Neural crest cell (in vitro differentiated cells): ENCODE measurements at regions not wholly inside any gene's neighbourhood (a gene's known extent, or its start where the extent isn't known, plus 50 kb on each side); places are given as distances from the start of the nearest gene placed in this dataset.

ENCODE experiments used
- DNase-seq: peaks from one replicate; pipeline ENCODE4 v3.0.0; 2021; ENCODE audit warnings: low read depth, mixed read lengths, low spot score
- H3K27ac Mint-ChIP-seq: one replicate; pipeline ENCODE4 v1.8.0; 2021; ENCODE audit warnings: mild to moderate bottlenecking, mixed read lengths; ENCODE audit not compliant: unreplicated experiment
- H3K27me3 Mint-ChIP-seq: 2 replicates; pipeline ENCODE4 v1.8.0; 2021; ENCODE audit warnings: low read depth, mild to moderate bottlenecking, mixed read lengths
- H3K36me3 Mint-ChIP-seq: 2 replicates; pipeline ENCODE4 v1.8.0; 2021; ENCODE audit warnings: low read depth, mild to moderate bottlenecking, mixed read lengths
- H3K4me1 Mint-ChIP-seq: 2 replicates; pipeline ENCODE4 v1.8.0; 2021; ENCODE audit warnings: mixed read lengths
- H3K4me3 Mint-ChIP-seq: one replicate; pipeline ENCODE4 v1.8.0; 2021; ENCODE audit warnings: mild to moderate bottlenecking, mixed read lengths
- H3K9me3 Mint-ChIP-seq: 2 replicates; pipeline ENCODE4 v1.8.0; 2021; ENCODE audit warnings: mixed read lengths
- TF ChIP-seq, protein P1 (sequence below): fragments of 200-600 bp; sonication (generic); conservative IDR thresholded peaks from 2 replicates; pipeline ENCODE4 v1.5.0; 2021; ENCODE audit warnings: antibody characterized with exemption, mild to moderate bottlenecking

DNA sequence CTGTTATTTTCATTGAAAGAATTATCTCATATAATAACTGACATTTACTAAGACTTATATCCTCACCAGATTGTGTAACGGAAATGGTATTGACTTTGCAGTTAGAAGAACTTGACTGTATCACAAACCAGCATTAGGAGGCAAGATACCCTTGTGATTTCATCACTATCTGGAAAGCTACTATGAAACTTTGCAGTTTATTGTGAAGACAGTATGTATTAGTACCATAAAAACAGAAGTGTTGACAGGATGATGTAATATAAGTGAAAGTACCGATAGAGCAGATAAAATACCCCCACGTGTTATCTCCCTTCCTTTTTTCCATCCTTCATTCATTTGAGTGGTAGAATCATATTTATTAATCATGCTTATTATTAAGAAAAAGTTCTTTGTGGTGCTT, 365.7 kb upstream of the KLHL1 start:
- H3K4me3 Mint-ChIP-seq = no peak overlapping the region
- DNase-seq = no peak
- no peaks in the 10 kb centered on the region for H3K9me3 Mint-ChIP-seq
- H3K27ac Mint-ChIP-seq = no peak overlapping the region
- no peaks in the 10 kb centered on the region for H3K27me3 Mint-ChIP-seq
- no peaks in the 10 kb centered on the region for H3K36me3 Mint-ChIP-seq
- TF ChIP-seq, protein P1, sequence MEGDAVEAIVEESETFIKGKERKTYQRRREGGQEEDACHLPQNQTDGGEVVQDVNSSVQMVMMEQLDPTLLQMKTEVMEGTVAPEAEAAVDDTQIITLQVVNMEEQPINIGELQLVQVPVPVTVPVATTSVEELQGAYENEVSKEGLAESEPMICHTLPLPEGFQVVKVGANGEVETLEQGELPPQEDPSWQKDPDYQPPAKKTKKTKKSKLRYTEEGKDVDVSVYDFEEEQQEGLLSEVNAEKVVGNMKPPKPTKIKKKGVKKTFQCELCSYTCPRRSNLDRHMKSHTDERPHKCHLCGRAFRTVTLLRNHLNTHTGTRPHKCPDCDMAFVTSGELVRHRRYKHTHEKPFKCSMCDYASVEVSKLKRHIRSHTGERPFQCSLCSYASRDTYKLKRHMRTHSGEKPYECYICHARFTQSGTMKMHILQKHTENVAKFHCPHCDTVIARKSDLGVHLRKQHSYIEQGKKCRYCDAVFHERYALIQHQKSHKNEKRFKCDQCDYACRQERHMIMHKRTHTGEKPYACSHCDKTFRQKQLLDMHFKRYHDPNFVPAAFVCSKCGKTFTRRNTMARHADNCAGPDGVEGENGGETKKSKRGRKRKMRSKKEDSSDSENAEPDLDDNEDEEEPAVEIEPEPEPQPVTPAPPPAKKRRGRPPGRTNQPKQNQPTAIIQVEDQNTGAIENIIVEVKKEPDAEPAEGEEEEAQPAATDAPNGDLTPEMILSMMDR = no peak
- no peaks in the 10 kb centered on the region for H3K4me1 Mint-ChIP-seq

DNA sequence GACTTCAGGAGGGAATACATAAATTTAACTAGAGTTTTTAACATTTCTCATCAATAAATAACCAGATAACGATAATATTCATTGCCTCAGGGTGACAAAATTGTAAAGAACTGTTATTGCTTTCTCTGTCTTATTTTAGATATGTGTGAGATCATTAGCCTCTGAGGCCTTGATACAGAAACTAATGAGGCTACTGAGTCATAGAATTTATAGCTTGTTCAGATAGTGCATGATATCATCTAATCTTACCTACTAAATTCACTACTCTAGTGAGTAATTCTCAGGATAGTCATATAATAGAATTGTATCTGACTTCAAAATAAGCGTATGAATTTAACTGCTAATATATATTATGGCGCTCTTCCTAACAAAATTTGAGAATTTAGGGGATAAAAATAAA, 360.8 kb upstream of the KLHL1 start:
- H3K4me1 Mint-ChIP-seq = no peaks in the 10 kb centered on the region
- H3K9me3 Mint-ChIP-seq = peaks cover 2% of the 10 kb centered on the region
- no peak overlapping the region for H3K27ac Mint-ChIP-seq
- H3K36me3 Mint-ChIP-seq = no peaks in the 10 kb centered on the region
- TF ChIP-seq, protein P1 = no peak
- H3K27me3 Mint-ChIP-seq = no peaks in the 10 kb centered on the region
- no peak for DNase-seq
- no peak overlapping the region for H3K4me3 Mint-ChIP-seq

DNA sequence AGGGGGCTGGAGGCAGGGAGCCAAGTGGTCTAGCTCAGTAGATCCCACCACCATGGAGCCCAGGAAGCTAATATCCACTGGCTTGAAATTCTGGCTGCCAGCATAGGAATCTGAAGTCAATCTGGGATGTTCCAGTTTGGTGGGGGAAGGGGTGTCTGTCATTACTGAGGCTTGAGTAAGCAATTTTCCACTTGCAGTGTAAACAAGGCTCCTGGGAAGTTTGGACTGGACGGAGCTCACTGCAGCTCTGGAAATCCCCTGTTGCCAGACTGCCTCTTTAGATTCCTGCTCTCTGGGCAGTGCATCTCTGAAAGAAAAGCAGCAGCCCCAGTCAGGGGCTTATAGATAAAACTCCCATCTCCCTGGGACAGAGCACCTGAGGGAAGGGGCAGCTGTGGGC, 349.2 kb upstream of the KLHL1 start:
- no peaks in the 10 kb centered on the region for H3K4me1 Mint-ChIP-seq
- DNase-seq = no peak
- H3K36me3 Mint-ChIP-seq = peaks cover 2% of the 10 kb centered on the region
- peaks cover 11% of the 10 kb centered on the region for H3K9me3 Mint-ChIP-seq
- no peaks in the 10 kb centered on the region for H3K27me3 Mint-ChIP-seq
- H3K4me3 Mint-ChIP-seq = no peak overlapping the region
- H3K27ac Mint-ChIP-seq = no peak overlapping the region
- TF ChIP-seq, protein P1 = no peak

DNA sequence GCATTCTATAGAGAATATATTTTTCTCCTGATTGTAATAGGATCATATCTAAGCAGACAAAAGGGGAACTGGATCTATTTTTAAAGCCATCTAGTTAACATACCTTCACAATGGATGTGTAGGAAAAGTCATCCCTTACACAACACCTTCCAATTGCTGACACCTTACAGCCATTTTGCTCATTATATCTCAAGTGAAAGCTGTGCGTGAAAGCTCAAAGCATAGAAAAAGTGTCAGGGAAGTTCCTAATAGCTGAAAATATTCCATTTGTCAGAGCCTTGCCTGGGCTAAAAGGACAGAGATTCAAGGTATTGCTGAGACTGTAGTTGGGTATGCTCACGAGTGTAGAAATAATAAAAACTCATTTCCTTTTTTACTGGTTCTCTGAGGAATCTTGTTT, 340.6 kb upstream of the KLHL1 start:
- Mint-ChIP-seq H3K4me3 (no peak overlapping the region), H3K4me1 (no peaks in the 10 kb centered on the region), H3K27me3 (no peaks in the 10 kb centered on the region), H3K36me3 (no peaks in the 10 kb centered on the region), H3K27ac (no peak overlapping the region), H3K9me3 (no peaks in the 10 kb centered on the region)
- DNase-seq = no peak
- TF ChIP-seq, protein P1 = no peak

DNA sequence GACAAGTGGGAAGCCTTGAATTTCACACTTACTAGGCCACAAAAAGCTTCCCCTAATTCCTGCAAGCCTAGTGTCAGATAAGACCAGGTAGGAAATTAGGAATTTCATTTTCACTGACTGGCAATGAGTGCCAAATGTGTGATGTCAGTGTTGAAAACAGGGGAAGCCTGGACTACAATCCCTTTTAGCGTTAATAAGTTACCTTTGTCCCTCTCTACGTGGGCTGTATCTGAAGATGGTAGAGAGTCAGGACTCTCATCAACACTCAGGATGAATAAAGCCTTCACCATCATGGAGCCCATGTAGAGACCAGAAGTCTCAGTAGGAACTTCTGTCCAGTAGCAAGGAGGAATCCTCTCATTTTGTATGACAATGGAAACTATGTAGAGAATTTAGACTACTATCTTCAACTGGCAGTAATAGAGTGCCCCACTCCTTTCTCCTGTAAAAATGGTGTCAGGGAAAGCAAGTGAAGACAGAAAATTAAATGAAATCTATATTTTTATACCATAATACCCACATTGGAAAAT, 324.1 kb upstream of the KLHL1 start:
- Mint-ChIP-seq H3K27me3 (no peaks in the 10 kb centered on the region), H3K4me3 (no peak overlapping the region), H3K36me3 (no peaks in the 10 kb centered on the region), H3K9me3 (no peaks in the 10 kb centered on the region), H3K4me1 (no peaks in the 10 kb centered on the region), H3K27ac (no peak overlapping the region)
- no peak for DNase-seq
- TF ChIP-seq, protein P1 = no peak

DNA sequence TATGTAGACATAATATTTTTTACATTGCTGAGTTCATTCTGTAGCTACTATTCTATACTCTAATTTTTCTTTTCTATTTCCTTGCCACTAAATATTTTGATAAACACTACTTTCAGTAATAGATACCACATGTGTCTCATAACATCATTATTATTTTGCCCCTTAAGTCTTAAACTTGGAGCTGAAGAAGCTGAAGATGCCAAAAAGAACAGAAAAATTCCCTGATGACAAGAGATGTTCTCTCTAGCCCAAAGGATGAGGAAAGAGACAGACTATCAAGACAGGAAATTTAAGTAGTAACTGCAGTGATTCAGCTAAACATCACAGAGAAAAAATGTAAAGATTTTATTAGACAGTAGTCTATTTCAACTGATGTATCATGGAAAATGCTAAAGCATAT, 322.0 kb upstream of the KLHL1 start:
- Mint-ChIP-seq H3K4me1 (no peaks in the 10 kb centered on the region), H3K4me3 (no peak overlapping the region), H3K27ac (no peak overlapping the region), H3K36me3 (no peaks in the 10 kb centered on the region), H3K27me3 (no peaks in the 10 kb centered on the region), H3K9me3 (no peaks in the 10 kb centered on the region)
- TF ChIP-seq, protein P1 = no peak
- DNase-seq = no peak
